Left ventricle myocardium inferior (tissue), 1 donor: ENCODE measurements at regions not wholly inside any gene's neighbourhood (a gene's known extent, or its start where the extent isn't known, plus 50 kb on each side); places are given as distances from the start of the nearest gene placed in this dataset.

Experiments
- DNase-seq: peaks from one replicate; pipeline ENCODE4 v3.0.0-alpha.2; 2020
- H3K27ac ChIP-seq: fragments of 200-600 bp; replicated peaks from 2 replicates; pipeline ENCODE4 v1.8.0; 2021
- H3K27me3 ChIP-seq: fragments of 200-600 bp; 2 replicates; pipeline ENCODE4 v1.8.0; 2021; ENCODE audit warnings: low read depth
- H3K36me3 ChIP-seq: fragments of 200-600 bp; 2 replicates; pipeline ENCODE4 v1.8.0; 2021
- H3K4me1 ChIP-seq: fragments of 200-600 bp; 2 replicates; pipeline ENCODE4 v1.8.0; 2021
- H3K4me3 ChIP-seq: fragments of 200-600 bp; 2 replicates; pipeline ENCODE4 v1.8.0; 2021; ENCODE audit warnings: mild to moderate bottlenecking, moderate library complexity
- H3K9me3 ChIP-seq: fragments of 200-600 bp; replicated peaks from 2 replicates; pipeline ENCODE4 v1.8.0; 2021
- CTCF ChIP-seq: fragments of 200-600 bp; IDR thresholded peaks from 2 replicates; pipeline ENCODE4 v1.8.0; 2021; ENCODE audit warnings: antibody characterized with exemption, mild to moderate bottlenecking, borderline replicate concordance
- intact Hi-C: fragments of 100-400 bp; cut with micrococcal nuclease; formaldehyde crosslinking; loops from one replicate; pipeline ENCODE4 v1.11.0; 2022
- donor health status: DM: no; HTN: yes; CAD: no; lungs with severe emphysema.

GRCh38 chr1:118258975-118259374, 73.9 kb upstream of the SPAG17 start:
- no peak for TF ChIP-seq CTCF
- H3K4me1 ChIP-seq = no peaks in the 10 kb centered on the region
- no peaks in the 10 kb centered on the region for H3K9me3 ChIP-seq
- no peak for DNase-seq
- H3K27ac ChIP-seq = no peak overlapping the region
- no peak overlapping the region for H3K4me3 ChIP-seq
- H3K36me3 ChIP-seq = no peaks in the 10 kb centered on the region
- intact Hi-C loops = no loop called here
- H3K27me3 ChIP-seq = no peaks in the 10 kb centered on the region

GRCh38 chr1:118257946-118258345, 72.9 kb upstream of the SPAG17 start:
- TF ChIP-seq CTCF = no peak
- no peaks in the 10 kb centered on the region for H3K9me3 ChIP-seq
- no peak overlapping the region for H3K27ac ChIP-seq
- no peak for DNase-seq
- intact Hi-C loops = no loop called here
- no peak overlapping the region for H3K4me3 ChIP-seq
- H3K4me1 ChIP-seq = no peaks in the 10 kb centered on the region
- H3K36me3 ChIP-seq = no peaks in the 10 kb centered on the region
- no peaks in the 10 kb centered on the region for H3K27me3 ChIP-seq

GRCh38 chr1:118254491-118255425, 69.7 kb upstream of the SPAG17 start:
- no peaks in the 10 kb centered on the region for H3K4me1 ChIP-seq
- DNase-seq = no peak
- TF ChIP-seq CTCF = no peak
- no peaks in the 10 kb centered on the region for H3K9me3 ChIP-seq
- intact Hi-C loops = no loop called here
- peaks cover 5% of the 10 kb centered on the region for H3K27me3 ChIP-seq
- H3K27ac ChIP-seq = no peak overlapping the region
- H3K4me3 ChIP-seq = no peak overlapping the region
- H3K36me3 ChIP-seq = no peaks in the 10 kb centered on the region

GRCh38 chr1:118254001-118254400, 69.0 kb upstream of the SPAG17 start:
- Histone ChIP-seq H3K27me3 (peaks cover 5% of the 10 kb centered on the region), H3K36me3 (no peaks in the 10 kb centered on the region), H3K27ac (no peak overlapping the region), H3K4me1 (no peaks in the 10 kb centered on the region), H3K9me3 (no peaks in the 10 kb centered on the region), H3K4me3 (no peak overlapping the region)
- DNase-seq = no peak
- TF ChIP-seq CTCF = no peak
- intact Hi-C loops = no loop called here

GRCh38 chr1:118253053-118253915, 68.3 kb upstream of the SPAG17 start:
- Histone ChIP-seq H3K36me3 (no peaks in the 10 kb centered on the region), H3K27me3 (peaks cover 5% of the 10 kb centered on the region), H3K9me3 (no peaks in the 10 kb centered on the region), H3K4me3 (no peak overlapping the region), H3K27ac (no peak overlapping the region), H3K4me1 (no peaks in the 10 kb centered on the region)
- intact Hi-C loops = no loop called here
- no peak for DNase-seq
- TF ChIP-seq CTCF = no peak
